LNCaP clone FGC (cell line): ENCODE measurements at regions not wholly inside any gene's neighbourhood (a gene's known extent, or its start where the extent isn't known, plus 50 kb on each side); places are given as distances from the start of the nearest gene placed in this dataset.

Experiments used
- DNase-seq: peaks from one replicate; pipeline ENCODE4 v3.0.0-alpha.2; 2011; ENCODE audit warnings: low read depth
- H3K4me3 ChIP-seq: 2 replicates; pipeline ENCODE4 v1.5.1; 2011; ENCODE audit warnings: mild to moderate bottlenecking, low read depth, low read length, control low read depth
- CTCF ChIP-seq: IDR thresholded peaks from 2 replicates; pipeline ENCODE4 v1.5.1; 2012; ENCODE audit warnings: mild to moderate bottlenecking; ENCODE audit not compliant: control insufficient read depth, insufficient read depth; ENCODE audit errors: extremely low read depth

GRCh38 chr10:63717027-63717715 lies 196.0 kb downstream of the REEP3 start:
- no peak for TF ChIP-seq CTCF
- no peak for DNase-seq
- H3K4me3 ChIP-seq = no peak overlapping the region

GRCh38 chr10:63718006-63718405 lies 196.8 kb downstream of the REEP3 start:
- no peak for DNase-seq
- no peak overlapping the region for H3K4me3 ChIP-seq
- no peak for TF ChIP-seq CTCF

- DNase-seq = no peak
- TF ChIP-seq CTCF = no peak
- H3K4me3 ChIP-seq = no peak overlapping the region
Observed at GRCh38 chr10:63718421-63718820, 197.2 kb downstream of the REEP3 start.

GRCh38 chr10:63719226-63719856 lies 198.1 kb downstream of the REEP3 start:
- no peak for DNase-seq
- H3K4me3 ChIP-seq = no peak overlapping the region
- TF ChIP-seq CTCF = no peak

- H3K4me3 ChIP-seq = no peak overlapping the region
- peak; percentile 94 for TF ChIP-seq CTCF
- DNase-seq = no peak
Observed at GRCh38 chr10:63720072-63720537, 198.9 kb downstream of the REEP3 start.

GRCh38 chr10:63720676-63721075 lies 199.5 kb downstream of the REEP3 start:
- no peak for DNase-seq
- H3K4me3 ChIP-seq = no peak overlapping the region
- no peak for TF ChIP-seq CTCF

GRCh38 chr10:63722537-63722936 lies 201.3 kb downstream of the REEP3 start:
- no peak overlapping the region for H3K4me3 ChIP-seq
- TF ChIP-seq CTCF = no peak
- no peak for DNase-seq
